ENCODE measurements at regions not wholly inside any gene's neighbourhood (a gene's known extent, or its start where the extent isn't known, plus 50 kb on each side); places are given as distances from the start of the nearest gene placed in this dataset.

GRCh38 chr14:48805315-48805714 lies 780.9 kb downstream of the RPS29 start:
- no peak for TF ChIP-seq CTCF (IDR thresholded peaks at IDR 0.05; ENCODE audit: unreplicated experiment)
- Mint-ChIP-seq H3K9me3 (ENCODE audit: unreplicated experiment) (no peaks in the 10 kb centered on the region), H3K36me3 (ENCODE audit: low read depth, unreplicated experiment) (no peaks in the 10 kb centered on the region), H3K27ac (ENCODE audit: unreplicated experiment) (no peak overlapping the region), H3K4me1 (ENCODE audit: unreplicated experiment) (no peaks in the 10 kb centered on the region), H3K27me3 (ENCODE audit: unreplicated experiment) (peaks cover 1% of the 10 kb centered on the region), H3K4me3 (ENCODE audit: unreplicated experiment) (no peak overlapping the region)
- DNase-seq (ENCODE audit: low spot score), result no peak

GRCh38 chr14:48792376-48793024 lies 793.7 kb downstream of the RPS29 start:
- H3K4me3 Mint-ChIP-seq (ENCODE audit: unreplicated experiment), result no peak overlapping the region
- no peaks in the 10 kb centered on the region for H3K9me3 Mint-ChIP-seq (ENCODE audit: unreplicated experiment)
- H3K27me3 Mint-ChIP-seq (ENCODE audit: unreplicated experiment), result peaks cover 2% of the 10 kb centered on the region
- DNase-seq (ENCODE audit: low spot score), result no peak
- no peak for TF ChIP-seq CTCF (IDR thresholded peaks at IDR 0.05; ENCODE audit: unreplicated experiment)
- no peaks in the 10 kb centered on the region for H3K36me3 Mint-ChIP-seq (ENCODE audit: low read depth, unreplicated experiment)
- no peak overlapping the region for H3K27ac Mint-ChIP-seq (ENCODE audit: unreplicated experiment)
- H3K4me1 Mint-ChIP-seq (ENCODE audit: unreplicated experiment), result no peaks in the 10 kb centered on the region

GRCh38 chr14:48788771-48789170 lies 797.4 kb downstream of the RPS29 start:
- Mint-ChIP-seq H3K27ac (ENCODE audit: unreplicated experiment) (no peak overlapping the region), H3K4me3 (ENCODE audit: unreplicated experiment) (no peak overlapping the region), H3K9me3 (ENCODE audit: unreplicated experiment) (no peaks in the 10 kb centered on the region), H3K4me1 (ENCODE audit: unreplicated experiment) (no peaks in the 10 kb centered on the region), H3K36me3 (ENCODE audit: low read depth, unreplicated experiment) (no peaks in the 10 kb centered on the region), H3K27me3 (ENCODE audit: unreplicated experiment) (no peaks in the 10 kb centered on the region)
- no peak for TF ChIP-seq CTCF (IDR thresholded peaks at IDR 0.05; ENCODE audit: unreplicated experiment)
- DNase-seq (ENCODE audit: low spot score), result no peak

GRCh38 chr14:48786498-48786897 lies 799.7 kb downstream of the RPS29 start:
- Mint-ChIP-seq H3K9me3 (ENCODE audit: unreplicated experiment) (no peaks in the 10 kb centered on the region), H3K4me3 (ENCODE audit: unreplicated experiment) (no peak overlapping the region), H3K27ac (ENCODE audit: unreplicated experiment) (no peak overlapping the region), H3K36me3 (ENCODE audit: low read depth, unreplicated experiment) (no peaks in the 10 kb centered on the region), H3K4me1 (ENCODE audit: unreplicated experiment) (no peaks in the 10 kb centered on the region), H3K27me3 (ENCODE audit: unreplicated experiment) (no peaks in the 10 kb centered on the region)
- DNase-seq (ENCODE audit: low spot score), result no peak
- no peak for TF ChIP-seq CTCF (IDR thresholded peaks at IDR 0.05; ENCODE audit: unreplicated experiment)

- Mint-ChIP-seq H3K4me1 (ENCODE audit: unreplicated experiment) (no peaks in the 10 kb centered on the region), H3K27me3 (ENCODE audit: unreplicated experiment) (no peaks in the 10 kb centered on the region), H3K36me3 (ENCODE audit: low read depth, unreplicated experiment) (no peaks in the 10 kb centered on the region), H3K27ac (ENCODE audit: unreplicated experiment) (no peak overlapping the region), H3K4me3 (ENCODE audit: unreplicated experiment) (no peak overlapping the region), H3K9me3 (ENCODE audit: unreplicated experiment) (no peaks in the 10 kb centered on the region)
- no peak for TF ChIP-seq CTCF (IDR thresholded peaks at IDR 0.05; ENCODE audit: unreplicated experiment)
- no peak for DNase-seq (ENCODE audit: low spot score)
These were observed 814.5 kb downstream of the RPS29 start for GRCh38 chr14:48771717-48772116.

All from endothelial cell (in vitro differentiated cells).